Upper lobe of left lung (tissue), 4 donors: ENCODE measurements at regions not wholly inside any gene's neighbourhood (a gene's known extent, or its start where the extent isn't known, plus 50 kb on each side); places are given as distances from the start of the nearest gene placed in this dataset.

Source experiments
- CTCF ChIP-seq, 6 experiments: fragments of 450-650 bp in 4 of 6; fragments of 200-600 bp in 2 of 6; sonication (generic) in 2 of 6; IDR thresholded peaks; one replicate each; pipeline ENCODE4 v1.5.1; 2016 to 2019; ENCODE audit warnings: antibody characterized with exemption in 6 of 6
- EP300 ChIP-seq, 4 donors: sonication (generic); formaldehyde crosslinking; IDR thresholded peaks; one replicate each; pipeline ENCODE4 v1.5.1; 2017; ENCODE audit warnings: antibody characterized with exemption in 4 of 4, control low read depth in 2 of 4
- POLR2A ChIP-seq, 4 donors: fragments of 450-650 bp; IDR thresholded peaks; one replicate each; pipeline ENCODE4 v1.5.1; 2016 to 2017; ENCODE audit warnings: antibody characterized with exemption in 4 of 4, mild to moderate bottlenecking in 2 of 4
- POLR2AphosphoS5 ChIP-seq, 2 donors: sonication (generic); formaldehyde crosslinking; IDR thresholded peaks; one replicate each; pipeline ENCODE4 v1.5.1; 2017; ENCODE audit warnings: antibody characterized with exemption in 2 of 2

GRCh38 chr5:8613078-8613685, 744.2 kb downstream of the MTRR start:
- TF ChIP-seq CTCF (IDR thresholded peaks at IDR 0.05) (no peak), EP300 (IDR thresholded peaks at IDR 0.05) (no peak), POLR2AphosphoS5 (IDR thresholded peaks at IDR 0.05) (no peak), POLR2A (IDR thresholded peaks at IDR 0.05) (no peak)
